ELF-1 (cell line): ENCODE measurements at regions not wholly inside any gene's neighbourhood (a gene's known extent, or its start where the extent isn't known, plus 50 kb on each side); places are given as distances from the start of the nearest gene placed in this dataset.

Source experiments
- DNase-seq: peaks from one replicate; pipeline ENCODE4 v3.0.0-alpha.2; 2016; ENCODE audit warnings: low read depth, low spot score

DNA sequence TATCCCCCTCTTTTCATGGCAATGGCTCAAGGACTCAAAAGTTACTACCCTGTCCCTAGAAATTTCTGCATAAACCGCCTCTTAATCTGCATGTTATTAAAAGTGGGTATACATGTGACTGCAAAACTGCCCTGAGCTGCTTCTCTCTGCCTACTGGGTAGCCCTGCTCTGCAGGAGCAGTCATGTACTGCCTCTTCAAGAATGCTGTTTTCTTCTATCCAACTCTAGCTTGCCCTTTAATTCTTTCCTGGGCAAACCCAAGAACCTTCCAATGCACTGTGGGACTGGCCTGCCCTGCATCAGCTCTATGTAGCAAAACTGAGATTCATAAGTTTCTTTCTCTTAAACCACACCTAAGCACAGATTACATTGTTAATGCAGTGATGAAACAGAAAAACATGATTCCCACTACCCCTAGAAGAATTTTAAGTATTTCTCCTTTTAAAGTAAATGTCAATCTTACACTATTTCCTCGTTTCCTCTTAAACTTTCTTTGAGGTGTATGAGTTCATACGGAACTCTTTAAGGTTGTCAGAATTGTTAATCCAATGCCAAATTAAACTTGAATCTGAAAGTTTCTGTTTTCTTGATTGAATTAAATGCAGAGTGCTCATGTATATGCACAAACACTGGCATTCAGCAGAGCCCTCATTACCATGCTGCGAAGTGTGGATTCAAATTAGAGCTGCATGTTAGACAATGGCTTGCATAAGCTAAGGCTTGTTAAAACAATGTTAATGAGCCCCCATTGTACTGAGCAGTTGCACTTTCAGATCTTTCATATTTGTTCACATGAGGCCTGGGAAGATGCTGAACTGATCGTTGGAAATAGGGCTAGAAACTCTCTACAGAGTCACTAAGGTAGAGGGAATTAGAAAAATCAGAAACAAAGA is 669.9 kb upstream of the PCDH20 start:
- no peak for DNase-seq

DNA sequence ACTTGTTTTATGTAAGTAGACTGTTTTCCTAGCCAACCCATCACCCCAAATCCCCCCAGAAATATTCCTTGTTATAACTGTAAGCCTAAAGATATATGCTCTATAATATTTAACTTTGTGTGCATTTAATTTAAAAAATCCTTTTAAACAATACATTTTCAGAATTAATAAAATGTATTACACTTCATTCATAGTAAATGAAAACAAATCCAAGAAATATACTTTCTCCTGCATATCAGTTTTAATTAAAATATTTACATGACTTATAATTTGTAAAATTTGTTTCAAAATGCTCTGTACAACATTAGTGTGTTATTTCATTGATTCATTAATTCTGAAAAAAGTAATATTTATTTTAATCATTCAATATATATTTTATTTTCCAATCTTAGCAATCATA is 669.1 kb upstream of the PCDH20 start:
- no peak for DNase-seq

DNA sequence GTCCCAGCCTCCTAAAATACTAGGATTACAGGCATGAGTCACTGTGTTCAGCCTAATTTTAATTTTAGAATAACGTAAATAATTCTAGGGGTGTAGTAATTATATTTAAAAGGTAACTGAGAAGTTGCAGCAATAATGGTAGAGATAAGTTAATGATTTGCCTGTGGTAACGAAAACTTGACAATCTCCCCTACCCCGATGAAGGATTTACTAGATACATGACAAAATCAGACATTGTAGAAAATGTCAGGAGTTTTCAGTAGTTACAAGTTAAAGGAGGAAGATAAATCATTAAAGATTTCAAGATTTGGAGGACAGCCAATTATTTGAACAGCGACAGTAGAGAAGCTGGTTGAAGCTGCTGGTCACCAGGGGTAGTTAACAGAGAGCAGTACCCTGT is 652.2 kb upstream of the PCDH20 start:
- DNase-seq = no peak

DNA sequence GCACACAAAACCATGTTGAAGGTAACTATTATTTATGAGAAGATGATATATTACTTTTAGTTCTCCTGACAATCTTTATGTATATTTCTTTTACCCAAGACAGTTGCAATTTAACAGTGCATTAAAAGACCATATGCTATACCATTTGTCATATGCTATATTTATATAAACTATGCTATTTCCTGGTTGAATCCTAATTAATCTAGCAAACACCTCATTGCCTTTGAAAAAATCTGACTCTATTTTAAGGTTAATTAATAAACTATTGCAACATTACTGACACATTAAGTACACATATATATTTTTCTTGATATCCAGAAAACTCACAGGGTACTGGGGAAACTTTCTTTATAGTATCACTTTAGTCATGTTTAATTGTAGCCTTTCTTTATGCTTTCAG is 649.4 kb upstream of the PCDH20 start:
- no peak for DNase-seq

DNA sequence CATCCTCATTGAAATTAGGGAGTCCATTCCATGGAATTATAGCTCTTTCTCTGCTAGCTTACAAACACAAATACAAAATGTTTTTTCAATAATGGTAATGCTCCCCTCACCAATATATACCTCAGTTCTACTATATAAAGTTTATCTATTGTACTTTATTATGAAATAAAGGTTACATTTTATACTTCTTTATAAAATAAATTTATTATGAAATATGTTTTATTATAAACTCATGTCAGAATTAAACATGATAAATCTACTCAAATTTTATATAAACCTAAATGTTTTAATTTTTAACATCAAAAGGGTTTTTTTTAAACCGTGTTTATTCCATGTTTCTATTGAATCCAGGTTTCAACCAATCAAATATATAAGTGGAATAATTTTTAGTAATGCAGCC is 646.1 kb upstream of the PCDH20 start:
- DNase-seq = no peak

DNA sequence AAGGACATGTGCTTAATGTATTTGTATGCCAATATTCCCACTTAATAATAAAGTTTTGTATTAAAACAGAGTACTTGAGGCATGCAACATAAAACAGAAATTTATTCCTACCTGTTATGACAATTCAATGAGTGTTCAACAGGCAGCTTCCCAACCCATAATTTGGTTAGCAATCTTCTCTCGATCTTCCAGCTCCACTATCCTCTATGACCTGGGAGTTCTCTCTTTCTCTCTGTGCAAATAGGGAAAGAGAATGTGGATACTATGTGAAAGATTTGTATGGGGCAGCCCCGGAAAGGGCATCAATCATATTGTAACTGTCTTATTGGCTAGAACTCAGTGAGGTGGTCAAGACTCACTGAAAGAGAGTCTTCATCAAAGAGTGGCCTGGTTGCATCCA is 644.9 kb upstream of the PCDH20 start:
- no peak for DNase-seq

DNA sequence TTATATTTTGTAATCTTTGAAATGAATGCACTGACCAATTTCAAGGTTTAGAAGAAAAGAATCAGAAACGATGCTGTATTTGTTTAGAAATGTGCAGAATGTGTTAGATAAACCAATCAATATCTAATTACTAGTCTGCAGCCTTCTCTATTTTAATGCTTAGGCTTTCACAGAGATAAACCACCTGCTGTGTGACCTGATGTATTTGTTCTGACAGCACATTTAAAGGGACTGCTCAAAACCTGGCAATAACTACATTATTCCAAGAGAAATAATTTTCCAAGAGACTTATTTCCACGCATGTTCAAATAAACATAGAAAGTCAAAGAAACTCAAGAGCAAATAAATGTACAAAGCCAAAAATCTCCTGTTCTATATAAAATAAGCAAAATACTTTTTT is 641.6 kb upstream of the PCDH20 start:
- DNase-seq = no peak

DNA sequence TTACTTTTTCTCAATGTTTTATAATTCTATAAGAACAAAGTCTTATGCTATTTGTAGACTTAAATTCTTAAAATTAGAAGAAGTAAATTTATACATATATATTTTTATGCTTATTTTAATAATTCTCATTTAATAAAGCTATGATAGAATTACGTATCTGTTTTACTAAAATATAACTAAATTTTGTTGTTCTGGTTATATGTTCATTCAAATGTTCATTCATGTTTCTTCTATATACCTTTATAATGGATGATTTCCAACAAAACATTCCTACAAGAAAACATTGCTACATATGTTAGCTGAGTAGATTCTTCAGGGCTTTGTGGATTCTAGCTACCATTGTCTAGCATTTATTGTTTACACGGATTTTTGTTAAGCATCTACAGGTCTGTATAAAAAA is 634.3 kb upstream of the PCDH20 start:
- no peak for DNase-seq

DNA sequence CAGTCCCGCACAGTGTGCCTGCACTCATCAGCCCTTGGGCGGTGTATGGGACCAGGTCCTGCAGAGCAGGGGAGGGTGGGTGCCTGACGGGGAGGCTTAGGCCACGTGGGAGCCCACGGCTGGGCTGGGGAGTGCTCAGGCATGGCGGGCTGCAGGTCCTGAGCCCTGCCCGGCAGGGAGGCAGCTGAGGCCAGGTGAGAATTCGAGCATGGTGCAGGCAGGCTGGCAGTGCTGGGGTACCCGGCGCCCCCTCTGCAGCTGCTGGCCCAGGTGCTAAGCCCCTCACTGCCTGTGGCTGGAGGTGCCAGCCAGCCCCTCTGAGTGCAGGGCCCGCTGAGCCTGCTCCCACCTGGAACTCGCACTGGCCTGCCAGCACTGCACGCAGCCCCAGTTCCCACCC is 630.9 kb upstream of the PCDH20 start:
- DNase-seq = no peak

DNA sequence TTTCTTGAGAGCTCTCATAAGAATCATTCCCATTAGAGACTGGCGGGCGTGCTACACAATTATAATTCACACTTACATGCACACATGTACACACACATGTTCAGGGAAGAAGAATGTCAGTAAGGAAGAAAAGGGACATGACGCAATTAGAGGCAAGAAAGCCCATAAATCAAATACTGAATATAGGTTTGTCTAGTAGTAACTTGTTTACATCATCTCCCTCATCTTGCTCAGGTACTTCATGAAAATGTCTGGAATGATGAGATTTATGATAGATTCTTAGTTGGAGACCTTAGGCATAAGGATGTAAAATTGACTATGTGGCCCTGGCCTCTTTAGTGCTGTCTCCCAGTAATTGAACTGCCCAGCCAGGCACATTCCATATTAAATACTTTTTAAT is 628.0 kb upstream of the PCDH20 start:
- DNase-seq = no peak

DNA sequence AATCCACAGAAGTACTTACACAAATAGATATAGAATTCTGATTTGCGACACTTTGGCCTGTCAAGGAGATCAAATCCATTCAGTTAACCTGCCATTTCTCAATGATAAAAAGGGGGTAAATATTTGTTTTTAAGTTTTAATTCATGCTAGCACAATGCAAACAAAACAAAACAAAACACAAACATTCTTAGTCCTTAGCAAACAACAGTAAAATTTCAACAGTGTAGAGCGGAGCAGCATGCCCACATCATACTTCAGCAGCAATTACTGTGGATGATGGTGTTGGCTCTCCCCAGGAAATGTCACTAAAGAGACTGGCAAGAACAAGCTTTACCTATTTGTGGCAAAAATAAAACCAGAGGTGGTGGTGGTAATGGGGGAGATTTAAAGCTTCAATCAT is 625.2 kb upstream of the PCDH20 start:
- no peak for DNase-seq

DNA sequence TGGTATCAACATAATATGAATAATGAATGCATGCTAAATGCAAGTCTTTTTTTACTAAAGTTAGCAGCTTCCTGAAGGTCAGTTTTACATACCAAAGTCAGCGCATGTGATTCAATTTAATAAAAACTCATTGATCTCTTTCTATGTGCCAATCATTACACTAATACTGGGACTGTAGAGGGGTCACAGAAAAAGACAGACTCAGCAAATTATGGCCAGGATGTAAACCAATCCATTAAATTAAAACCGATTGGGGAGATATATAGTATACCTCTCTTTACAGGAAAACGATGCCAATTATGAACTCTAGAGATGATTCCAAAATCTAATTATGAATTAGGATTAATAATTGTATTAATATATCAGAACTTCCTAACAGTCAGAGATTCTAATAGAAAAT is 624.4 kb upstream of the PCDH20 start:
- no peak for DNase-seq

DNA sequence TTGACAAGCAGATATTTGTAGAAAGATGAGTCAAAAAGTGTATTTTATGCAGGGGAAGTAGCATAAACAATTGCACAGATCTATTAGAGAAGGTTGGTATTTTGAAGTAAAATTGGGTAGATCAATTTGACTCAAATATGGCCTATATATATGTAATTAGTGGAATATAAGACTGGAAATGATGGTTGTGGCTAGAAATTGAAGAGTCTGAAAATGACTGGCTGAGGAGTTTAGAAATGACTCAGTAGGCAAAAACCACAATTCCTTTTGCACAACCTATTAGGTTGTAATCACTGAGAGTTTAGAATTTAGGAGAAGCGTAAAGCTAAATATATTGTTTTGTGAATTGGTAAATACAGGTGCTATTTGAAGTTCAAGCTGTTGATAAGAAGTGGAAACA is 622.6 kb upstream of the PCDH20 start:
- no peak for DNase-seq

DNA sequence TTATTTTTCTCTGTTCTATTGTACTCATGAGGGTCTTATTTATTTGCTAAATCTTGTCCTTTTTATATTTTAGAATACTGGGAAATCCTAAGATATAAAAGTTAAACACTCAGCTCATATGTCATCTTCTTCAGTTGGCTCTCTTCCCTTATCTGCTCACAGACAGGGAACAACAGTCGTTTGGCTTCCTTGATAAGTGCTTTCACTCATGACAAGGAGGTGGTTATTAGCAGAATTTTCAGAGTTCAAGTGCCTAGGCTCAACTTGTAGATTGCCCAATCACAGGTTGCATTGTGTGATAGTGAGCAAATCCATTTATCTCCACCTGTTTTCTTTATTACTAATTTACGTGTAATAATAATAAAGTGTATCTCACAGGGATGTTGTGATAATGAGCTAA is 620.3 kb upstream of the PCDH20 start:
- no peak for DNase-seq

DNA sequence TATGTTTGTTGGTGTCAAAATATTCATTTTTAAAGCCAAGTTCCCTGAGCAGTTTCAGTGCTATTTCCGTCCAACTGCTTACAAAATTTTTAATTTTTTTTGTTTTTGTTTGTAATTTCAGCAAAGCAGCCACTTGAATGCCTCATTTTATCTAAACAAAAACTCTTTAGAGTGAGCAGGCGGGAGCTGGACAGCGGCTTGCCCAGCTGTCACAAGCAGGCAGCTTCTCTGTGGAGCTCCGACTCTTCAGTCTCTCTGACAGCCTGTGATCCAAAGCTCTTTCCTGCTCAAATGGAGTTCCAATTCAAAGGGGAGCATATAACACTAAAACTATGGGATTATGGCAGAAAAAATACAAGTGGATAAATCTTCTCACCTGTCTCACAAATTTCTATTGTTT is 618.3 kb upstream of the PCDH20 start:
- DNase-seq = no peak

DNA sequence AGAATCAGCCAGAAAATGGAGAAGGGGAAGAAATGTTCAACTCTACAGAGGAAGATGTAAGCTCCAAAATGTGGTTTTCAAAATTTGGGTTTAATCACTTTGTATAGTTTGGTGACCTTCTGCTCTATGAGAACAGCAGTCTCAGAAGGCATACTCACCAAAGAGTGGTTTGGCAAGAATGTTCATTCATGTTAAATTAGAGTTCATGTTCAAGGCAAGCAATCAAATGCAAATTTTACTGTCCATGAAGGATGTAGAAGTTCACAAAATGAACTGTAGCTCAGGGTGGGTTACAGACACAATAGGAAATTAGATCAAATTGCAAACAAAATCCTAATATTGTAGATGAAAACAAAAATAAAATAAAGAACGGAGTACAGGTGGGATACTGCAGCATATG is 606.7 kb upstream of the PCDH20 start:
- no peak for DNase-seq

DNA sequence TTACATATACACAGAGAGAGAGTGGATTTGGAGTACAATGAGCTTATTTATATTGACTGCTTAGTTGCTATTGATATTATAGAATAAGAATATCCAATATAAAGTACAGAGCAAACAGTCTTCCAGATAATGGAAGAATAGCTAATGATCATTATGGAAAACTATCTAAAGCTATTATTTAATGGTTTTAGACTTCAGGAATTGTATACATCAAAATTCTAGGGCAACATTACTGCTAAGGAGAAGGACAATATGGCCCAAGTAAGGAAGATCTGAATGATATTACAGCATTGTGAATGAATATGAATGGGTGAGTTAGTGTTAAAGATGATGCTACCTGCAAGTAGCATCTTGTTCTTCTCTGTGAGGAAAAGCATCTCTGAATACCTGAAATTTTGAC is 604.2 kb upstream of the PCDH20 start:
- no peak for DNase-seq

DNA sequence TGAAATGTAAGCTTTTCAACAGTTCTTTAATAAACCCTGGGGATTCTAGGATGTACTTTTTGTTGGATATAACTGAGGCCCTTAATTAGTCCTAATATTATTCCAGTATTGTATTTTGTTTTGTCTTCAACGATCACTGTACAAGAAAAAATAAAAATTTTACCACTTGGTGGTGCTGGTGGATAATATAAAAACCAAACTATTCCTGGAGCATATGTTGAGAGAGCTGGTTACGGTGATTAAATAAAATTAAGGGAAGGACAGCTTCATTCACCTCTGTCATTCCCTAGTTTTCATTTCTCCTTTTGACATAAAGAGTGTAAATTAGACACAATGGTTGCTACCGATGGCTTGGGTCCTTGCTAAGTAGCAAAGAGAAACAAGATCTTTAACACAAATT is 598.6 kb upstream of the PCDH20 start:
- DNase-seq = no peak

DNA sequence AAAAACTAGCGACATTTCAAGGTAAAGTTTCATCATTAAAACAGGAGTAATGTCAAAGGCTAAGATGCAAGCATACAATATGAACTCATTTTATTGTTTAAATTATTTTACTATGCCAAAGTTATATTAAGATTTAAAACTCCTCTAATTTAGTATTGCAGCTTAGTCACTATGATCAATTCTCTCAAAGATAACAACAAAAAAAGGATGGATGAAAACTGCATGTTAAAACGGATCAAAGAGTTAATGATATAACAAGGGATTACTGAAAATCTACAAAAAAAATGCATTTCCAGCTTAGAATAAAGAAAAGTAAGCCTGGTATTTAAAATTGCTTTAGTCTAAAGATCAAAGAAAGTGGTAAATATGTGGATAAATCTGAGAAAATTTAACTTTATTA is 587.8 kb upstream of the PCDH20 start:
- DNase-seq = no peak

DNA sequence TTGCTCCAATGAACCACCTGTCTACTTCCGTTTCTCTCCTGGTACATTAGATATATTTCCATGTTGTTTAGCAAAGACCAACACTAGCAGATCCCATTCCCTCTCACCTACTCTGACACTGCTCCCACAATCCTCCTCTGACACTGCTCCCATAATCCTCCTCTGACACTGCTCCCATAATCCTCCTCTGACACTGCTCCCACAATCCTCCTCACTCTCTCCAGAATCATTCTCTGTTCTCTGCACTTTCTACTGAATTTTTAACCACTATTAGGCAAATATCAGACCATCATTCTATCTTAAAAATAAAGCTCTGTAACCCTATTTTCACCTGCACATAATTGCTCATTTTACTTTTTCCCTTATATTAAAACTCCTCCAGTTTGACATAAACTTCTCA is 578.5 kb upstream of the PCDH20 start:
- no peak for DNase-seq

DNA sequence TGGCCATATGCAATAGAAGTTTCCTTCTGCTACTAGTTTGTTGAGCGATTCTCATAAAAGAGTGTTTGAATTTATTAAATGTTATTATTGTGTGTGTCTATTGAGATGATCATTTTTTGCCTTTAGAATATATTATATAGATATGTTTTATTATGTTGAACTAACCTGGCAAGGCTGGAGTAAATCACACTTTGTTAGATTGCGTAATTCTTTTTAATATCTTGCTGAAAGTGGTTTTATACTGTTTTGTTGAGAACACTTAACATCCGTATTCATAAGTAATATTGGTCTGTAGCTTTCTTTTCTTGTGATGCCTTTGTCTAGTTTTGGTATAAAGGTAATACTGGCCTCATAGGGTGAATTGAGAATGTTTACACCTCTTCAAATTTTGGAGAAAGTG is 574.3 kb upstream of the PCDH20 start:
- no peak for DNase-seq

DNA sequence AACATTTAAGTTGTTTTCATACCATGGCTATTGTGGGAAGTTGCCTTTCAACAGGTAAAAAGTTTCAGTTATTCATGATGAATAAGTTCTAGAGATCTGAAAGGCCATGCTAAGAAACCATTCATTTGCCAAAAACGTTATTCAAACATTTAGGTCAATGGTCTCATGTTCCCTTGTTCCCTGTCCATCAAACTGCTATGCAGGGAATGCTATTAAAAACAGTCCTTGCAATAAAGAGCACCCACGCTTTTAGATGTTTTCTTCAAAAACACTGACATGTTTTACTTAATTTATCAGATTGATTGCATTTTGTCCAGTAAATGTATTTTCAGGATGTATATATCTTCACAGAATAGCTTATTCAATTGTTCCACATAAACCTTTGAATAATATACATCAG is 573.2 kb upstream of the PCDH20 start:
- no peak for DNase-seq

DNA sequence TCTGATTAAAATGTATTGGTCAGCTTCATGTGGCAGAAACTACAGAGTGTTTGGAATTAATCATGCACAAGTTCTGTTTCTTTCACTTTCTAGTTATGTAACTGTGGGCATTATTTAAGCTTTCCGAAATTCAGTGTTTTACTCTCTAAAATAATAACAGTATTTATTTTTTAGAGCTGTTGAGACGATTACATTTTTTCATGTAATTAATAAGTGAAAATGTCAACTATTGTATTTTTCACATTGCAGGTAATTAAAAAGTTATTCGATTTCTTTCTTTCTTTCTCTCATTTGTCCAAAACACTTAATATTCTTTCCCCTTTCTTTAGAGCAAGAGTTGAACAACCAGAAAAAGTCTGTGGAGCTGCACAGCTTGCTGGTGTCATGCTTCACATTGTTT is 559.4 kb upstream of the PCDH20 start:
- DNase-seq = no peak

DNA sequence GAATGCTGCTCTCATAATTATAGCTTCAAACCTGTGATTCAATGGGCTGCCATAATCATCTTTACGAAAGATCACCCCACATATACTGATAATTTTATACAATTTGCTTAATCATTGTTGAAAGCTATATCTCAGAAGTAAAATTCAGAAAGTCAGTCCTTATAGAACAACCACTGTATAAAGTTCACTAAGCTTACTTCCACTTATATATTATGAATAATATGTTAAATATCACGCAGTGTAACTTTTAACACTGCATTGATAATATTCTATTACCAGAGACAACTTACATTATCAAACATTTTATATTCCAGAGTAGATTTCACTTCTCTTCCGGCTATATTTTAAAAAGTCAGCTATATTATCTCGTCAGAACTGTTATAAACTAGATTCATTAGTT is 550.1 kb upstream of the PCDH20 start:
- no peak for DNase-seq
